Fibroblast of lung (primary cell): ENCODE measurements at regions not wholly inside any gene's neighbourhood (a gene's known extent, or its start where the extent isn't known, plus 50 kb on each side); places are given as distances from the start of the nearest gene placed in this dataset.
"Not testable (repeated sequence)": the region's sequence is repeated elsewhere in the genome, so short reads cannot be mapped to it uniquely, and the experiment has no call there.

ENCODE experiments used
- DNase-seq, 2 donors: peaks; one replicate each; pipeline versions ENCODE4 v3.0.0 to v3.0.0-alpha.2; 2010; ENCODE audit warnings: low read depth in 2 of 2
- H2AFZ ChIP-seq: 2 replicates; pipeline ENCODE4 v1.5.1; 2012; ENCODE audit warnings: low read length, control low read depth, inconsistent platforms
- H3K27ac ChIP-seq: 2 replicates; pipeline ENCODE4 v1.5.1; 2011; ENCODE audit warnings: low read length, control low read depth; ENCODE audit not compliant: insufficient read depth
- H3K27me3 ChIP-seq: 2 replicates; pipeline ENCODE4 v1.5.1; 2011; ENCODE audit warnings: mild to moderate bottlenecking, low read length; ENCODE audit not compliant: control insufficient read depth, insufficient read depth
- H3K36me3 ChIP-seq: 2 replicates; pipeline ENCODE4 v1.5.1; 2011; ENCODE audit warnings: low read length; ENCODE audit not compliant: control insufficient read depth, insufficient read depth
- H3K4me1 ChIP-seq: 2 replicates; pipeline ENCODE4 v1.5.1; 2011; ENCODE audit warnings: low read length; ENCODE audit not compliant: control insufficient read depth, insufficient read depth; ENCODE audit errors: extremely low read depth
- H3K4me2 ChIP-seq: 2 replicates; pipeline ENCODE4 v1.5.1; 2011; ENCODE audit warnings: low read length, control low read depth; ENCODE audit not compliant: insufficient read depth; ENCODE audit errors: extremely low read depth
- H3K4me3 ChIP-seq, 4 experiments: fragments of 200-600 bp in 1 of 4; sonication (generic) in 1 of 4; replicated peaks in 1 of 4; 2 replicates each; pipeline ENCODE4 v1.5.1; 2011 to 2016; ENCODE audit warnings: low read length in 4 of 4, low read depth in 3 of 4, mild to moderate bottlenecking in 3 of 4, control low read depth in 2 of 4, inconsistent platforms in 1 of 4, mixed read lengths in 1 of 4; ENCODE audit not compliant: insufficient read depth in 1 of 4; ENCODE audit errors: control extremely low read depth in 1 of 4
- H3K79me2 ChIP-seq: 2 replicates; pipeline ENCODE4 v1.5.1; 2012; ENCODE audit warnings: mild to moderate bottlenecking, low read length, inconsistent platforms; ENCODE audit not compliant: control insufficient read depth, insufficient read depth
- H3K9ac ChIP-seq: 2 replicates; pipeline ENCODE4 v1.5.1; 2011; ENCODE audit warnings: mild to moderate bottlenecking, low read length, control low read depth; ENCODE audit not compliant: insufficient read depth
- H3K9me3 ChIP-seq: 2 replicates; pipeline ENCODE4 v1.5.1; 2012; ENCODE audit warnings: low read depth, low read length; ENCODE audit not compliant: control insufficient read depth, insufficient read depth
- H4K20me1 ChIP-seq: 2 replicates; pipeline ENCODE4 v1.5.1; 2011; ENCODE audit warnings: low read length; ENCODE audit not compliant: control insufficient read depth, insufficient read depth; ENCODE audit errors: extremely low read depth
- CTCF ChIP-seq, 2 donors: IDR thresholded peaks in 1 of 2; conservative IDR thresholded peaks in 1 of 2; 1 replicate in 1 of 2; 2 replicates in 1 of 2; pipeline ENCODE4 v1.5.1; 2011 to 2012; ENCODE audit warnings: low read length in 2 of 2, control low read depth in 1 of 2, inconsistent platforms in 1 of 2, low read depth in 1 of 2, mild to moderate bottlenecking in 1 of 2
- EZH2 ChIP-seq: IDR thresholded peaks from 2 replicates; pipeline ENCODE4 v1.5.1; 2012; ENCODE audit warnings: low read length, control low read depth, mild to moderate bottlenecking; ENCODE audit errors: missing control alignments

- Histone ChIP-seq H3K4me2 (no peak overlapping the region), H3K9me3 (no peaks in the 10 kb centered on the region), H3K4me3 (no peak overlapping the region), H3K79me2 (no peaks in the 10 kb centered on the region), H3K36me3 (no peaks in the 10 kb centered on the region), H2AFZ (no peak overlapping the region), H3K27ac (no peak overlapping the region), H3K4me1 (no peaks in the 10 kb centered on the region), H4K20me1 (no peaks in the 10 kb centered on the region), H3K27me3 (no peaks in the 10 kb centered on the region), H3K9ac (no peak overlapping the region)
- no peak for TF ChIP-seq CTCF (conservative IDR thresholded peaks at IDR 0.05 in 1 of 2, IDR thresholded peaks at IDR 0.05 in 1 of 2; ENCODE audit: low read depth in 1 of 2, low read length in 2 of 2)
- TF ChIP-seq EZH2, result no peak
- DNase-seq, result no peak
Observed at GRCh38 chr7:37550426-37550825, 101.8 kb upstream of the ELMO1 start.

GRCh38 chr7:37550872-37551271 lies 102.2 kb upstream of the ELMO1 start:
- Histone ChIP-seq H3K27ac (no peak overlapping the region), H3K4me2 (no peak overlapping the region), H2AFZ (no peak overlapping the region), H3K36me3 (no peaks in the 10 kb centered on the region), H3K79me2 (no peaks in the 10 kb centered on the region), H3K4me3 (no peak overlapping the region), H4K20me1 (no peaks in the 10 kb centered on the region), H3K27me3 (no peaks in the 10 kb centered on the region), H3K9ac (no peak overlapping the region), H3K4me1 (no peaks in the 10 kb centered on the region), H3K9me3 (no peaks in the 10 kb centered on the region)
- TF ChIP-seq CTCF (conservative IDR thresholded peaks at IDR 0.05 in 1 of 2, IDR thresholded peaks at IDR 0.05 in 1 of 2; ENCODE audit: low read depth in 1 of 2, low read length in 2 of 2) (no peak), EZH2 (no peak)
- DNase-seq, result no peak

- Histone ChIP-seq H3K4me1 (no peaks in the 10 kb centered on the region), H3K27ac (no peak overlapping the region), H2AFZ (no peak overlapping the region), H3K9ac (no peak overlapping the region), H3K4me3 (no peak overlapping the region), H4K20me1 (no peaks in the 10 kb centered on the region), H3K27me3 (no peaks in the 10 kb centered on the region), H3K79me2 (no peaks in the 10 kb centered on the region), H3K4me2 (no peak overlapping the region), H3K36me3 (no peaks in the 10 kb centered on the region), H3K9me3 (no peaks in the 10 kb centered on the region)
- no peak for DNase-seq
- TF ChIP-seq CTCF (conservative IDR thresholded peaks at IDR 0.05 in 1 of 2, IDR thresholded peaks at IDR 0.05 in 1 of 2; ENCODE audit: low read depth in 1 of 2, low read length in 2 of 2), result no peak
- TF ChIP-seq EZH2, result no peak
Observed at GRCh38 chr7:37552030-37552429, 103.4 kb upstream of the ELMO1 start.

GRCh38 chr7:37552439-37552838 lies 103.8 kb upstream of the ELMO1 start:
- H3K4me1 ChIP-seq, H4K20me1 ChIP-seq, H3K27me3 ChIP-seq, H3K4me2 ChIP-seq, H3K9ac ChIP-seq, H3K4me3 ChIP-seq, H2AFZ ChIP-seq, DNase-seq, H3K9me3 ChIP-seq, H3K36me3 ChIP-seq, H3K79me2 ChIP-seq, H3K27ac ChIP-seq: not testable (repeated sequence)
